Stimulated activated CD8-positive, alpha-beta memory T cell treated with anti-CD3 and anti-CD28 coated beads, Interleukin-15, amount 100 ng/mL, for 1 hour (primary cell): ENCODE measurements at regions not wholly inside any gene's neighbourhood (a gene's known extent, or its start where the extent isn't known, plus 50 kb on each side); places are given as distances from the start of the nearest gene placed in this dataset.

Source experiments
- DNase-seq: peaks from one replicate; pipeline ENCODE4 v3.0.0-alpha.2; 2020; ENCODE audit warnings: low read depth

DNA sequence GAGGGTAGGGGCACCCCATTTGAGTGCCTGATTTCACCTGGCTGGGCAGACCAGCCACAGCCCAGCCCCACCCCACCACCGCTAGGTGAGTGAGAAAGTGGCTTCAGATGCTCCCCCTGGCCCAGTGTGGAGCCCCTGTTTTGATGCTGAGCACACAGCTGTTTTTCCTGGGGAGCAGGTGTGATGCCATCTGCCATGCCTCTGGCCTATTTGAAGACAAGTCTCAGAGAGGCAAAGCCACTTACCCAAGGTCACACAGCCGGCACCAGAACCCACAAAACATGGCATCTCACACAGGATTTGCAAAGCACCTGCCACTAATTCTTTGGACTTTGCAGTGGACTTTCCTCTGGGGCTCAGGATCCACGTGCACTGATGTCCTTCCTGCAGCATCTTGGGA, 131.3 kb downstream of the INHBB start:
- no peak for DNase-seq

DNA sequence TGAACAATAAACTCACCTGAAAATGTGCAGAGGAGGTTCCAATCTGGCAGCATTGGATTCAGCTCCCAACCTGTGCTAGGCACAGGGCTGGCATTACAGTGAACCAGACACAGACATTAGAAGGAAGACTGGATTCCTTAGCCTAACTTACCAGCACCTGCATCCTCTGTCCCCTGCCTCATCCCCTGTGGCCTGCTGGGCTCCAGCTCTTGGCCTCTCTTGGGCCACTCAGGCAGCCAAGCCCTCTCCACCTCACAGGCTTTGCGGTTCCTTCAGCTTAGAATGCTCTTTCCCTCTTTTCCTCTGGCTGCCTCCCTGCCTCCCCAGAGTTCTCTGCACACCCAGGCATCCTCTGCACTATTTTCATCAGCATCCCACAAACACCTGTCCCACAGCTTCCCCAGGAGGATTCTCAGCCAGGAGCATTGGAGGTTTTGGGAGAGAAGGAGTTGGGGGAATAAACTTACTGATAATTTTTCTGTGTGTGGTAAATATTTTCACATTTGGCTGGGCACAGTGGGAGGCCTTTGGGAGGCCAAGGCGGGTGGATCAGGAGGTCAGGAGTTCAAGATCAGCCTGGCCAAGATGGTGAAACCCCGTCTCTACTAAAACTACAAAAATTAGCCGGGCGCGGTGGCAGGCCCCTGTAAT, 132.0 kb downstream of the INHBB start:
- DNase-seq: no peak

DNA sequence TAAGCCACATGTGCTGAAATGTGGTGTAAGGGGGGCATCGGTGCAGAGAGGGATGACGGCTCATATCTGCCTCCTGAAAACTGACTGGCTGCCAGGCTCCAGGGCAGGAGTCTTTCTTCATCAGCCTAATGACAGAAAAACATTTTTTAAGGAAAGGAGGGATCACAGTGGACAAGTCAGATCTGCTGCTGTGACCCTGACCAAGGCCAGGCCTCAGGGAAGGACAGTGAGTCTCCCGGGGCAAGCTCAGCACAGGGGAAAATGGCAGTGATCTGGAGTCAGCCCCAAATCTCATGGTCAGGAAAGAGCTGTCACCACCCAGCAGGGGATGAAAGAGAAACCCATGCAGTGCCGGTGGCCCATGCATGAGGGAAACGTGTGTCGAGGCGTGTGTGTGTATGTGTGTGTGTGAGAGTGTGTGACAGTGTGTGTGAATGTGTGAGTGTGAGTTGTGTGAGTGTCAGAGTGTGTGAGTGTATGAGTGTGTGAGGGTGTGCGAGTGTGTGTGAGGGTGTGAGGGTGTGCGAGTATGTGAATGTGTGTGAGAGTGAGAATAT, 134.5 kb downstream of the INHBB start:
- DNase-seq: no peak

DNA sequence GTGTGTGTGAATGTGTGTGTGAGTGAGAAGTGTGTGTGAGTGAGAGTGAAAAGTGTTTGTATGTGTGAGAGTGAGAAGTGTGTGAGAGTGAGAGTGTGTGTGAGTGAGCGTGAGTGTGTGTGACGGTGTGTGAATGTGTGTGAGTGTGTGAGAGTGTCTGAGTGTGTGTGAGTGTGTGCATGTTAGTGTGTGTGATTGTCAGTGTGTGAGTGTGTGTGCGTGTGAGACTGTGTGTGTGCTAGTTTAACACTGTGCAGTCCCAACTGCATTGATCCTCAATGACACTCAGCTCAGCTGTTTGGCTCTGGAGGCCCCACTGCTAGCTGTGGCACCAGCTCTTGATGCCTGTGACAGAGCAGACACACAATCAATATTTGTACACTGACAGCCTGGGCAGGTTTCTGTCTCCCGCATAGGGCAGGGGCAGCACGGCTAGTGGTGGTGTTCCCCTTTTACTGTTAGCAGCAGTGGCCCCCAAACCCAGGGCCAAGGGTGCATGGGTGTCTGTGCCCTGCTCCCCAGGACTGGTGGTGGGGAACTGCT, 135.0 kb downstream of the INHBB start:
- no peak for DNase-seq

DNA sequence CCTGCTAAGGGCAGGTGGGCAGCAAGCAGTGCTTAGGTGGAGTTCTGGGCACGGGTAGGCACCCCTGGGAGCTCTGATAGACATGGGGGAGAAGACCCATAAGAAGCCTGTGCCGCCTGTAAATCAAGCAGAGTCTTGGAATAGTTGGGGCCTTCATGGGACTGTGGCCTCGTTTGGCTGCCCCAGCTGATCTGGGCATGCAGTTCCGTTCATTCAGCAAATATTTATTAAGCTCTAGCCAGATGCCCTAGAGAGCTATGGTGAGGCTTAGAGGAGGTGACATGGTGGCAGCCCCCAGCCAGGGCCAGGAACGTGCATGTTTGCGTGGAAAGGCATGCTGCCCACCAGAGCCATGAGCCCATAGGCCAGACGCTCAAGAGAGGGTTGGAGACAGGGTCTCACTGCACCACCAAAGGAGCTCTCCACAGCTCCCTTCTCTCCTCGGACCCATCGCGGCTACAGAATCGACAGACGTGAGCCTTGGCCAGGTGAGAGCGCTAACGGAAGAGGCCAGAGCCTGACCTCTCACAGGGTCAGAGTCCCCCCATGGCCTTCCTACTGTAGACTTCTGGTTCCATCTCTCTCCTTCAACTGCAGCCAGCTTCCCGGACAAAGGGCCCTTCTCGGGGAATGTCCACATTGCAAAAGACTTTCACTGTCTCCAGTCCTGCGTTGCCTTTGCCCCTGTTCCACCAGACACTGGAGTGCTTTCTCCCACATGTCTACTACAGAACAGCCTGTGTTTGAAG, 135.7 kb downstream of the INHBB start:
- DNase-seq: no peak

DNA sequence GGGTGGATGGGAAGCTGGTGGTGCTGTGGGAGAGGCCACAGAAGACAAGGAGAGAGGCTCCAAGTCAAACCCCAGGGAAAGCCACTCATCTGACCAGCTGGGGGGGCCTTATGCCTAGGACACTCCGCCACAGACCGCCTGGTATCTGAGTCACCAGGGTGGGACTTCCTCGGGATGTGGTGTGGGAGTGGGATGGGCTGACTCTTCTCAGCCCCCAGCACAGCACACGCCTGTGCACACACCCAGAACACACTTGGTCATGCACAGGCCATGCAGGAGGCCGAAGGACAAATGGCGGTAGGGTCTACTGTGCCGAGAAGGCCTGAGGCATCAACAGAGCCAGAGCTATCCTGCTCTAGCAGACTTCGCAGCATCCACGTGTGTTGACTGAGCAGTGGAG, 136.4 kb downstream of the INHBB start:
- no peak for DNase-seq

DNA sequence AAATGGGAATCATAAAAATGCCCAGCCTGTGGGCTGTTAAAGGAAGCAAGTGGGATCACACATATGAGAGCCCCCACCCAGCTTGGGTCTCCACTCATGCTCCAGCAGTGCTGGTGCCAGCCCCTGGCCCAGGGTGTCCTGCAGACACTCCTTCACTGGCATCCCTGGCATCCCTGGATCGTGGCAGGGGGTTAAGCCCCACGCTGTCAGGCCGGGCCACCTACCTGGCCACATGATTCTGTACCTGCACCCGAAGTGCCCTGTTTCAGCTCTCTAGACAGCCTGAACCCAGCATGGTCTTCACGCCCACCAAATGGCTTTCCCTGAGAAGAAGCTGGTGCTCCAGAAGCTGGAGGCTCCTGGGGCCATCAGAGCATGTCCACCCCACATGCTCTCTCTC, 137.4 kb downstream of the INHBB start:
- no peak for DNase-seq

DNA sequence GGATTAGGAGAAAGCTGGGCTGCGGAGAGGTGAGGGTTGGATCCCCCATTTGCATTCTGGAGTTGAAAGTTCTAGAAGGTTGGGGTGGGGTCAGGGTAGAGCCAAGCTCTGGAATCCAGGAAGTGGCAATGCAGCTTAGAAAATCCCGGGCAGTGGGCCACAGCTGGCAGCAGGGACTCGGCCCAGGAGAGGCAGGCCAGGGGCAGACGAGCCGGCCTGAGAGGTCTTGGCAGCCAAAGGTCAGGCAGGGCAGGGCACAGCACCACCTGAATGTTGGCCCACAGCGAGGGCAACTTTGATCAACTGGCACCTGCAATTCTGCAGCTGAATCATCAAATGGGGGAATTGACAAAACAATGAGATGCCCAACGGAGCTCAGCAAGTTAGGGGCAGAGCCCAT, 139.2 kb downstream of the INHBB start:
- no peak for DNase-seq

DNA sequence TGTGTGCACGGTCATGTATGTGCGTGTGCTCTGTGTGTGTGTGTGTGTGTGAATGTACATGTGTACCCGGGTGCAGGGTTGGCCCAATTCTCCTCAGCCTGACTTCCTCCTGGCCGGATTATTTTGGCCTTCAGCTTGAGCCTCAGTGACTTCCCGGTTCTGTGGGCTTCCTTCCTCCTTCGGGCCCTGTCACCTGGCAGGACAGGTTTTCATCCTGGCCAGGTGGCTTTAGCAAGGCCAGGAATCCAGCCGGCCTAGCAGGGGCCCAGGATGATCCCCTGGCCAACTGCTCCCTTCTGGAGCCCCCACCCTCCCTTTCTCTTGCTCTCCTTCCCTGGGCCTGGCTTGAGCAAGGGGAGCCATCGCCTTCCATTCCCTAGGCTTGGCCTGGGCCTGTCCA, 140.5 kb downstream of the INHBB start:
- DNase-seq: no peak

DNA sequence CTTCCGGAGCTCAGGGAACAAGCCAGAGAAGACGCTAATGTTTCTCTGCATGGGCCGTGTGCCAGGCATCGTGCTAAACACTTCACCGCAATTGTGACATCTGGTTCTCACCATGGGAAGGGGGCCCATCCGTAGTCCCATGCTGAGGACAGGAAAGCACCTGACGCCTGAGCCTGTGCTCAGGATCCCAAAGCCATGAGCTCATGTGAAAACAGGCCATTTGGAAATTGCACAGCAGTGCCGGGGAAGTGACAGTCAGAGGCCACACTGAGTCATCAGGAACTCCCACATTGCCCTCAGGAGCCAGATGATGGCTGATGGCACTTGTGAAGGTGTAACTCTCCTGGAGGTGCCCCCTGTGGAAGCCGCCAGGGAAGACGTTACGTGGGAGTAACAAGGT, 141.0 kb downstream of the INHBB start:
- DNase-seq: no peak

DNA sequence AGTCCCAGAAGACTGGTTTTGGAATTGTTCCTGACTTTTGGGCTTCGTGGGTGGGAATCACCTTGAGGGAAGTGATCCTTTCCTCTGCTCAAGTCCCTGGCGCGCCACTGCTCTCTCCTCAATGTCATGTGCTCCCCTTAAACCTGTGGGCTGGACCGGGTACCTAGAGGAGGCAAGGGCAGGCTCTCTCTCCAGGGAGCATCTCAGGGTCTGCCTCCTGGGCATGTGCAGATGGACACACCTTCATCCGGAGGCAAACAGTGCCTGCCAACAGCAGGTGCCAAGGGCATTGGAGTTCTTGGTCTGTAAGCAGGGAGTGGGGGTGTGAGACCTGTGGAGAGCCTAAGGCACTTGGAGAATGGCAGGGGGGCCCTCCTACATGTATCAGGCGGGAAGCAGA, 142.6 kb downstream of the INHBB start:
- DNase-seq: no peak

DNA sequence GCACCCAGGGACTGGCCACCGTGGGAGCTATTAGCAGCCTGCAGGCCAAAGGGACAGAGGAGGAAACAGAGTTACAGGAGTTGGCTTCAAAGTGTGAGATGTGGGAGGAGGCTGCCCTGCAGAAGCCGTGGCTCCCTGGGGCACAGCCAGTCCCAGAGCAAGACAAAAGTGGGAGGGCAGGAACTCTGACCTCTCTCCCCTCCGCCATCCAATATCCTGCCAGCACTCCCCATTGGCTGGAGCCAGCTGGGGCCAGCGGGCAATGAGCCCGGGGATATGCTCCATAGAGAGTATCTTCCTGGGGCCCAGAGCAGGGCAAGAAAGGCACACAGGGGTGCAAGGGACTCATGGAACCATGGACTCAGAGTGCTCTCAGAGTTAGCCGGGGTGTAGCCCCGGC, 143.1 kb downstream of the INHBB start:
- DNase-seq: no peak

DNA sequence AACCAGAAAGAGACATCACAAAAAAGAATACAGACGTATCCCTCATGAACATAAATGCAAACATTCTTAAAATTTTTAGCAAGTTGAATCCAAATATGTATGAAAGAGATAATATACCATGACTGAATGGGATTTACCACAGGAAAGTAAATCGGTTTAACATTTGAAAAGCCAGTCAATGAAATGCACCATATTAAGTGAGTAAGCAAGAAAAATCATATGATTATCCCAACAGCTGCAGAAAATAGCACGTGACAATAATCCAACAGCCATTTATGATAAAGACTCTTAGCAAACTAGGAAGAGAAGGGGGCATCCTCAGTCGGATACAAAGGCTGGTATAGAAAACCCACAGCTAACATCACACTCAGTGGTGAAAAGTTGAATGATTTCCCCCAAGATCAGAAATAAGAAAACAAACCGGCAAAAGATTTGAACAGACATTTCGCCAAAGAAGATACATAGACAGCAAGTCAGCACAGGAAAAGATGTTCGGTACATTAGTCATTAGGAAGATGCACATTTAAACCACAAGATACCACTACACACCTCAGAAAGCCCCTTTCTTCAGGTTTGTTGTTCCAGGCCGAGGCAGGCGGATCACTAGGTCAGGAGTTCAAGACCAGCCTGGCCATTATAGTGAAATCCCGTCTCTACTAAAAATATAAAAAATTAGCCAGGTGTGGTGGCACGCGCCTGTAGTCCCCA, 144.3 kb downstream of the INHBB start:
- no peak for DNase-seq

DNA sequence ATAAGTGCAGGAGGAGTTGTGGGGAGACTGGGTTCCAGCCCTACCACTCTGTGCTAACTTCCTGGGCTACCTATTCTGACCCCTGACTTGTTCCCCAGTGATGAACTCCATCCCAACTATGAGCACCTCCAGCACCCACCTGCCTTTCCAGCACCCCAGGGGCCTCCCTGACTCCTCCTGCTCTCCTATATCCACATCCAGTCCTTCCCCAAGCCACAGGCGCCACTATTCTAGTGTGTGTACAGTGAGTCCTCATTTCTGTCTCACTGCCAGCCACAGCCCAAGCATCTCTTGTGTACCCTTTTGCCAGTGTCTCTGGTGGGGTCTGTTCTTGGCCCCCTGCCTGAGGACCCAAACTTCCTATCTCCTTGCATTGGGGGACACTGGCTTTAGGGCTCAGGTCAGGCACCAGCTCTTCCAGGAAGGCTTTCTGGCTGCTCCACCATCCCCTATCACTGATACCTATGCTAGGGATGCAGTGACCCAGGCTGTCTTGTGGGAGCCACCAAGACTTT, 145.2 kb downstream of the INHBB start:
- no peak for DNase-seq

DNA sequence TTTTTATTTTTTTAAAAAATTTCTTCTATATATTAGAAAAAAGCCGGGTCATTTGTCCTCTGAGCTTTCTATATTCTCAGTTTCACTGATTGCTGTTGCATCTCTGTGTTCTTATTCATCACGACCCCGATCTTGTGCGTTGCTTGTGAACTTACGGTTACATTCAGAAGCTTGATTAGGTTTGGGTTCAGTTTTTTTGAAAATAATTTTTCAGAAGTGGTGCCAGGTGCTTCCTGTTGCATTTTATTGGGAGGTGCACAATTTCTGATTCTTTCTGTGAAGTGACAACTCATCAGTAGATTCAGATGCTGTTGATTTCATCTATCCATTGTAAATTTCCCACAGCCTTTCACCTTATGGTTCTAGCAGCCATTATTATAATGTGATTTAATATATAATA, 147.3 kb downstream of the INHBB start:
- DNase-seq: no peak

DNA sequence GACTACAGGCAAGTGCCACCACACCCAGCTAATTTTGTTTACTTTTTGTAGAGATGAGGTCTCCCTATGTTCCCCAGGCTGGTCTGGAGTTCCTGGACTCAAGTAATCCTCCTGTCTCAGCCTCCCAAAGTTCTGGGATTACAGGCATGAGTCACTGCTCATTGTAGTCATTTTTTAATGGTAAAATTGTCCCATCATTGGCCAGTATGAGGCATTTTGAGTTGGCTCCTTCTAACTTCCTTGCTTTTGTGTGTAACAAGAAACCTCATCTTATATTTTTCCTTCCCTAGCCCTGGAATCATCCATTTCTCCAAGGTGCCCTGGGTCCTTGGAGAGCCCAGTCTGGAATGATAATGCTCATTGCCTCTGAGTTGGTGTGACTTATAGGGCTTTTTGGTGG, 148.5 kb downstream of the INHBB start:
- DNase-seq: no peak

DNA sequence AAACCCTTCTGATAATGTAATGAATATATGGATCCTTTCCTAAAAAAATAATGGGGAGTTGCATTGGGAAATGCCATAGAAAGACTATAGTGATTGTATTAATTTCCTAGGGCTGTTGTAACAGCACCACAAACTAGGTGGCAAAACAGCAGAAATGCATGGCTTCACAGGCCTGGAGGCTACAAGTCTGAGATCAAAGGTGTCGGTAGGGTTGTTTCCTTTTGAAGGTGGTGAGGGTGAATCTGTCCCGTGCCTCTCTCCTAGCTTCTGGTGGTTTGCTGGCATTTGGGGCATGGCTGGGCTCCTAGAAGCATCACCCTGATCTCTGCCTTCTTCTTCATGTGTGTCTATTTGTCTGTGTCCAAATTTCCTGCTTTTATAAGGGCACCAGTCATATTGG, 149.7 kb downstream of the INHBB start:
- DNase-seq: no peak

DNA sequence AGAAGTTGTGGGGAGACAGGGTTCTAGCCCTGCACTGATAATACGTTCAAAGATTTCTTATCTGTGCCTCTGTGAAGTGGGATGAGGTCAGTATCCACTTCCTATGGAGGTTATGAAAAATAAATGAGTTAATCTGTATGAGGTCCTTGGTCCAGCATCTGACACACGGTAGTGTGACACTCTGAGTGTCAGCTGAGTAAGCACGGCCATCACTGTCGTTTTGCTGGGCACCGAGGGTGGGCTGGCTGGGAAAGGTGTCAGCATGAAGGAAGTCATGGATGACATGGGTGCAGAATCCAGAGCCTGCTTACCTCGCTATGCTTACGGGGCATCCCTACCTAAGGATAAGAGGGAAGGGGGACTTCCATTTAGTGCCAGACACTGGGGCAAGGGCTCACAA, 150.3 kb downstream of the INHBB start:
- DNase-seq: no peak

DNA sequence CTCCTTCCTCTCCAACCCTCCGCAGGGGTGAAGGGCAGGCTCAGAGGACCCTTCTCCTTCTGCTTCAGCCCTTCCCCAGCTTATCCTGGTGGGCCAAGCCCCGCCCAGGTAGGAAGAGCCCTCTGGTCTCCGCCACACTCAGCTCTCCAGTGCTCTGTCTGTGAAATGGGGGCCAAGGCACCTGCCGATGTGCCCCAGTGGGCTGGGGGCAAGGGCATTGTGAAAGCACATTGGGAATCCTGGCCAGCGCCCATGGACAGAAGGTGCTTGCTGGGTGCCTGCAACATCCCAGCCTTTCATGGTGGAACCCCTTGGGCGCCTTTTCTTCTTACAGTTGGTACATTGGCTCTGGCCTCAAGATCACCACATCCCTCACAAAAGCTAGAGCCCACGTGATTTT, 150.8 kb downstream of the INHBB start:
- no peak for DNase-seq

DNA sequence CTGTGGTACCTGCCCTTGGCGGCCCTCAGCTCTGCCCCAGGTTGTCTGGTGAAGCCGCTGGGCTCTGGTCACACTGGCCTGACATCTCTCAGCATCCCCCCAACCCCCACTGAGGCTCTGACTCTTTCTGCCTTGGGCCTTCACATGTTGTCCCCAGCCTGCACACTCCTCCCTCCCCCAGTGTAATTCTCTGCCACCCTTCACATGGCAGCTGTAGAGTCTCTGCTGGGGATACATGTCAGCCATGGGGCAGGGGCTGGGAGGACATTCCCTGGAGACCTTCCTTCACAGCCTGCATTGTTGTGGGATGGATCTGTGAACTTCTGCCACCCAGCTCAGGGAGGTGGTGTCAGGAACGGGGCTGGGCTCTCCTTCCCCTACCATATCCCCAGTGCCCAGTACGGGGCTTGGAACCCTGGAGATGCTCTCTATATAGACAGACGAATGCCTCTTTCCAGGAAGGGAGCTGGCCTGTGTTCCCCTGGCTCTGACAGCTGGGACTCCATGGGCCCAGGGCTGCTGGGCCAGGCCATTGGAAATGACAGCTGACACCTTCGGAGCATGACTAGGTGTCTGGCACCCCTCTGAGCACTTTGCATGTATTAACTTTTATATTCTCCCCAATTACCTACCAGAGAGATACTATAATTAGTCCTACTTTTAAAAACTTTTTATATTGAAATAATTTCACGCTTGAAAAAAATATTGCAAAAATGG, 151.5 kb downstream of the INHBB start:
- no peak for DNase-seq

DNA sequence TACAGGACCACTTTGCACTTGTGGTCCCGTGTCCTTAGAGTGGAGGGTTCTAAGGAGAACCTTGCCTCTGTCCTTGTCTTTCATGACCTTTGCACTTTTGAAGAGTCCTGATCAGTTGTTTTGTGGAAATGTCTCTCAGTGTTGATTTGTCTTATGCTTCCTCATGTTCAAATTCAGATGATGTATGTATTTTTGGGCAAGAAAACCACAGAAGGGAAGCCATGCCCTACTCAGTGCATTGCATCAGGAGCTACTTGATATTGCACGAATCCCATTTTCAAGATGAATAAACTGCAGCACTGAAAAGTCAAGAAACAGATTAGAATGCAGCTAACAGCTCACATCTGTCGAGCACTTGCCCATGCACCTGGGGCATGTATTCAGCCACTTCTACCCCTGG, 152.2 kb downstream of the INHBB start:
- no peak for DNase-seq
